KMS-11 (cell line): ENCODE measurements at regions not wholly inside any gene's neighbourhood (a gene's known extent, or its start where the extent isn't known, plus 50 kb on each side); places are given as distances from the start of the nearest gene placed in this dataset.

Experiments used
- H2AFZ ChIP-seq: fragments of 200-600 bp; sonication (generic); 2 replicates; pipeline ENCODE4 v1.6.1; 2016; ENCODE audit warnings: antibody characterized with exemption, mixed run types, low read depth
- H3K27ac ChIP-seq: fragments of 200-600 bp; sonication (generic); 2 replicates; pipeline ENCODE4 v1.6.1; 2016; ENCODE audit warnings: mild to moderate bottlenecking, mixed run types
- H3K27me3 ChIP-seq: fragments of 200-600 bp; sonication (generic); 2 replicates; pipeline ENCODE4 v1.6.1; 2017; ENCODE audit warnings: mild to moderate bottlenecking, low read depth, mixed run types, moderate library complexity; ENCODE audit not compliant: insufficient read depth
- H3K36me3 ChIP-seq: fragments of 200-600 bp; sonication (generic); 2 replicates; pipeline ENCODE4 v1.6.1; 2017; ENCODE audit warnings: mild to moderate bottlenecking, mixed run types; ENCODE audit not compliant: insufficient read depth
- H3K4me1 ChIP-seq: fragments of 200-600 bp; sonication (generic); 2 replicates; pipeline ENCODE4 v1.6.1; 2016; ENCODE audit warnings: mild to moderate bottlenecking, low read depth, mixed run types; ENCODE audit not compliant: poor library complexity, severe bottlenecking
- H3K4me2 ChIP-seq: fragments of 200-600 bp; sonication (generic); 2 replicates; pipeline ENCODE4 v1.7.0; 2016; ENCODE audit warnings: mild to moderate bottlenecking, mixed run types
- H3K4me3 ChIP-seq: fragments of 200-600 bp; sonication (generic); IDR thresholded peaks from 2 replicates; pipeline ENCODE4 v1.6.1; 2017; ENCODE audit warnings: low read depth, low read length, mixed read lengths; ENCODE audit not compliant: insufficient read depth
- H3K79me2 ChIP-seq: fragments of 200-600 bp; sonication (generic); 2 replicates; pipeline ENCODE4 v1.6.1; 2016; ENCODE audit warnings: low read depth, mixed run types; ENCODE audit not compliant: insufficient read depth
- H3K9ac ChIP-seq: fragments of 200-600 bp; sonication (generic); 2 replicates; pipeline ENCODE4 v1.6.1; 2016; ENCODE audit warnings: mild to moderate bottlenecking, mixed run types
- H4K20me1 ChIP-seq: fragments of 200-600 bp; sonication (generic); 2 replicates; pipeline ENCODE4 v1.6.1; 2016; ENCODE audit warnings: mild to moderate bottlenecking, mixed run types; ENCODE audit not compliant: insufficient read depth
- CTCF ChIP-seq: fragments of 200-600 bp; sonication (generic); conservative IDR thresholded peaks from 2 replicates; pipeline ENCODE4 v1.6.1; 2017; ENCODE audit warnings: low read depth, mild to moderate bottlenecking, antibody characterized with exemption, low read length, moderate library complexity, mixed read lengths

GRCh38 chr5:6084376-6084775, 294.0 kb downstream of the MED10 start:
- no peak overlapping the region for H2AFZ ChIP-seq
- no peaks in the 10 kb centered on the region for H3K27me3 ChIP-seq
- H3K27ac ChIP-seq: no peak overlapping the region
- no peaks in the 10 kb centered on the region for H3K79me2 ChIP-seq
- H4K20me1 ChIP-seq: no peaks in the 10 kb centered on the region
- TF ChIP-seq CTCF: no peak
- H3K4me2 ChIP-seq: no peak overlapping the region
- H3K4me3 ChIP-seq: no peak overlapping the region
- H3K9ac ChIP-seq: no peak overlapping the region
- H3K36me3 ChIP-seq: no peaks in the 10 kb centered on the region
- no peaks in the 10 kb centered on the region for H3K4me1 ChIP-seq

GRCh38 chr5:6083311-6083978, 294.9 kb downstream of the MED10 start:
- no peak overlapping the region for H2AFZ ChIP-seq
- H3K79me2 ChIP-seq: no peaks in the 10 kb centered on the region
- H3K4me3 ChIP-seq: no peak overlapping the region
- H3K27me3 ChIP-seq: no peaks in the 10 kb centered on the region
- TF ChIP-seq CTCF: no peak
- no peaks in the 10 kb centered on the region for H4K20me1 ChIP-seq
- no peak overlapping the region for H3K4me2 ChIP-seq
- no peak overlapping the region for H3K27ac ChIP-seq
- H3K9ac ChIP-seq: no peak overlapping the region
- no peaks in the 10 kb centered on the region for H3K36me3 ChIP-seq
- no peaks in the 10 kb centered on the region for H3K4me1 ChIP-seq

- no peak for TF ChIP-seq CTCF
- Histone ChIP-seq H3K27ac (no peak overlapping the region), H3K4me1 (no peaks in the 10 kb centered on the region), H3K4me2 (no peak overlapping the region), H3K79me2 (no peaks in the 10 kb centered on the region), H3K36me3 (no peaks in the 10 kb centered on the region), H2AFZ (no peak overlapping the region), H3K27me3 (no peaks in the 10 kb centered on the region), H4K20me1 (no peaks in the 10 kb centered on the region), H3K9ac (no peak overlapping the region), H3K4me3 (no peak overlapping the region)
Observed at GRCh38 chr5:6082685-6083084, 295.7 kb downstream of the MED10 start.

GRCh38 chr5:6081727-6082210, 296.6 kb downstream of the MED10 start:
- Histone ChIP-seq H3K9ac (no peak overlapping the region), H3K27ac (no peak overlapping the region), H3K36me3 (no peaks in the 10 kb centered on the region), H3K27me3 (no peaks in the 10 kb centered on the region), H2AFZ (no peak overlapping the region), H4K20me1 (no peaks in the 10 kb centered on the region), H3K4me1 (no peaks in the 10 kb centered on the region), H3K79me2 (no peaks in the 10 kb centered on the region), H3K4me2 (no peak overlapping the region), H3K4me3 (no peak overlapping the region)
- no peak for TF ChIP-seq CTCF
